ENCODE measurements at regions not wholly inside any gene's neighbourhood (a gene's known extent, or its start where the extent isn't known, plus 50 kb on each side); places are given as distances from the start of the nearest gene placed in this dataset.
"Not testable (repeated sequence)": the region's sequence is repeated elsewhere in the genome, so short reads cannot be mapped to it uniquely, and the experiment has no call there.

DNA sequence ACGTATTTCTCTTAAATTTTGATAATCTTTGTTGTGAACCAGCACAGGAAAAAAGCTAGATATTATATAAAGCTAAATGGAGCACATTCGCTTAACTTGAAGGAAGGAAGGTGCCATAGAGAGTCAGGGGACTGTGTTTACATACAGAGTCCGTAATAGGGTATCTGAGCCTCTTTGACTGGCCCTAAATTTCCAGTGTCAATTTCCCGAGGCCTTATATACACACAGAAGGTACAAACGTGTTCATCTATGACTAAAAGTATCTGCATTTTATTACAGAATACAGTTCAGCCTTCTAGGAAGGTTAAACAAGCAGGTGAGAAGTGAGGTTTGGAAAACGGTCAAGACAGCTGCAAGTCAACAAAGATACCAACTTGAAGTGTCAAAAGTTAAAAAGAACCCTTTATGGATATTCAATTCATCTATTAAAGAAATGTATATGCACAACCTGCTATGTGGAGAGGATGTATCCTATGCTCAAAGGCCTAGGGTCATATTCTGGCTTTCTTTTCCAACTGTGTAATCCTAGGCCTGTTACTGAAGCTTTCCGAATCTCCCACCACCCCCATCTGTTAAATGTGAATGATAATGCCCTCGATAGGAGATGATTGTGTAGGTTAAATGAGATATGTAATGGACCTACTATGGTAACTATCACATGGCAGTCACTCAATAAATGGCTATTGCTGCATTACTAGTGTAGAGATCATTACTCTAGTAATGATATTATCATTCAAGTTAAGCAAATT lies 263.7 kb upstream of the MAF start:
- no peak for DNase-seq (ENCODE audit: low read depth in 2 of 2)

GRCh38 chr16:79863128-79864031 lies 262.8 kb upstream of the MAF start:
- no peak for DNase-seq (ENCODE audit: low read depth in 2 of 2)

GRCh38 chr16:79862601-79863000 lies 262.1 kb upstream of the MAF start:
- no peak for DNase-seq (ENCODE audit: low read depth in 2 of 2)

DNA sequence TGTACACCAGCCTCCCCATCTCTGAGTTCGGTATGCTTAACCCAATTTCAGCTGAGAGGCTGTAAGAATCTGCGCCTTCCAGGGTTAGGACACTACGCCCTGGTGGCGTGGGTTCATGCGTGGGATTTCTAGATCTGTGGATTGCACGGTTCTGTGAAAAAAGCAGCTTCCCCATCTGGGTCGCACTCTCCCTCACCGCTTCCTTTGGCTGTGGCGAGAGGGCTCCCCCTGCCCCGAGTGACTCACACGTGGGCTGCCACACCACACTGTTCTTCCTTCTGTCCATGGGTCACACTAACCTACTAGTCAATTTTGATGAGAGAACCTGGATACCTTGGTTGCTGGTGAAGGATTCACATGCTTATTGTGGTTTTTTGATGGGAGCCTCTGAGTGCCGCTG lies 256.0 kb upstream of the MAF start:
- no peak for DNase-seq (ENCODE audit: low read depth in 2 of 2)

- no peak for DNase-seq (ENCODE audit: low read depth in 2 of 2)
Measured at GRCh38 chr16:79850348-79850747, 249.8 kb upstream of the MAF start.

GRCh38 chr16:79849119-79849518 lies 248.6 kb upstream of the MAF start:
- DNase-seq (ENCODE audit: low read depth in 2 of 2), result no peak

- DNase-seq (ENCODE audit: low read depth in 2 of 2), result no peak
Measured at GRCh38 chr16:79848719-79849118, 248.2 kb upstream of the MAF start.

DNA sequence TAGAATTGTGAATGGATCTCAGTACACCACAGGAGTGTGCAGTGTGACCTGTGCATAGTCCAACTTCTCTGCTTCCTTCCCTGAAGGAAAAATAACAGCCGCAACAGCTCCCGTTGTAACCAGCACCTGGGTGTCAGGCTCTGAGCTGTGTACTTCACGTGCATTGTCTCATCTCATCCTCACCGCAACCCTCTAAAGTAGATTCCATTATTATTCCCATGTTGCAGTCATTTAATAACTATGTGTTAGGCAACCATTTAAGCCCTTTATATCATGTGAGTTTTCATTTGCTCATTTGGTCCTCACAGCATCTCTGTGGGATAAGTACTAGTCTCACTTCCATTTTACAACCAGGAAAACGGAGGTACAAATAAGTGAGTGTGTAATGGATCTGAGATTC lies 247.0 kb upstream of the MAF start:
- DNase-seq (ENCODE audit: low read depth in 2 of 2), result no peak

- no peak for DNase-seq (ENCODE audit: low read depth in 2 of 2)
Measured at GRCh38 chr16:79847101-79847500, 246.6 kb upstream of the MAF start.

DNA sequence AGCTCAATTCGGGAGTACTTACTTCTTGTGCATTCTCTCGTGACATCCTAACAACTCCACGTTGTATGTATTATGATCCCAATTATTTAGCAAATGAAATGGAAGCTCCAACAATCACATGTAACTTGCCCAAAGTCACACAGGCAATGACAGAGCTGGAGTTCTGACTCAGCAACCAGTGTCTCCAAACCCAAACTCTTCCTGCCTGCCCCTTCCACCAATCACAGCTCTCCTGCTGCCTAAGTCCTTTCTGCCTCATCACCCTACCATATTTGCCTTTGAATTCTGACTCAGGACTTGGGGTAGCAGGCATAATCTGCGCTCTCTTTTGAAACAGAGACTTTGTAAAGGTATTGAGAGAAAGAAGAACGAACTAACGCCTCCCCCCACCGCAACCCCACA lies 245.2 kb upstream of the MAF start:
- no peak for DNase-seq (ENCODE audit: low read depth in 2 of 2)

GRCh38 chr16:79845033-79845733 lies 244.6 kb upstream of the MAF start:
- no peak for DNase-seq (ENCODE audit: low read depth in 2 of 2)

DNA sequence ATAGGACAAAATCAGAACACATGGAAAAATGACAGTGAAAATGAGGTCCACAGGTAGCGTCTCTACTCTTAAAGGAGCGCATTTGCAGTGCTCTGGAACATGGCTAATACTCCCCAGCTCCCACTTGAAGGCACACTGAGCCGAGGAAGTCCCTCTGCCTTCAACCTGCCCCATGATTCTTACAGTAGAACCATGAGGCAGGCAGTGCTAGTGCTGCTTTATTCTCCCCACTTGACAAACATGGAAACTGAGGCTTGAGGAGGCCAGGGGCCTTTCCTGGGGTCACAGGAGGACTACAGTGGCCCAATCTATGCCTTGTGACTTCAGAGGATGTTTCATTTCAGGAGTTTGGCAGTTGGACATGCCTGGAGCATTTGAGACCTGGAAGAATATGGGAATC lies 244.1 kb upstream of the MAF start:
- no peak for DNase-seq (ENCODE audit: low read depth in 2 of 2)

DNA sequence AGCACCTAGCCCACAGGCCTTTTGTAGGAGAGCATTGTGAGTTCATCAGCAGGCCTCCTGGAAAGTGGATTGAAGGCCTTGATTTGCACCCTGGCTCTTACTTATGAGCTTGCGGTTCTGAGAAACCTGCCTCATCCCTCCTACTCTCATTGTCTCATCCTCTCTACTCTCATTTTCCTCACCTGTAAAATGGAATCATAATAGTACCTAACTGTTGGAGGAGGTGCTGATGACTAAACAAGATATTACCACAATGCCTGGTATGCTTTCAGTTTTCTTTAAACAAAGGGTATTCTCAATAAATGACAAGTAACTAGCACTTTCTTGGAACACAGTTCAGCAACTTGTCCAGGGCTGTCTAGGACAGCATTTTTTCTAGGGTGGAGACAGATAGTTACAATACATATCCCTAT lies 243.1 kb upstream of the MAF start:
- peak in 1 of 2 donors; percentile 18 for DNase-seq (ENCODE audit: low read depth in 2 of 2)

DNA sequence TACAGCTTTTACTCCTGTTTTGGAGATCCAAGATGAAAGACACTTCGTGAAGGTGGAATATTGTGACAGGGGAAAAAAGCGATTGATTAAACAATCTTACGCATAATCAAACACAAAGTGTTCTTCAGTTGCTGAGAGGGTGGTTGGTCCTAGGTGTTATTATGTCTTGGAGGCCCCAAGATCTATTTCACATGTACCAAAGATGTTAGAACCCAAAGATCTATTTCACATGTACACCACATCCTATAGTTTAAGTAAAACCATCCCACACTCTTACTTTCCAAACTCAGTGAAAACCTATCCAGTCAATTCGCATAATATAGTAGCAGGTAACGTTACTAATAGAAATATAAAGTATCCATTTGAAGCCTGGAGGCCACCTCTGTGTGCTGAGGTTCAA lies 242.6 kb upstream of the MAF start:
- DNase-seq (ENCODE audit: low read depth in 2 of 2), result no peak

- no peak for DNase-seq (ENCODE audit: low read depth in 2 of 2)
Measured at GRCh38 chr16:79842197-79842596, 241.7 kb upstream of the MAF start.

DNA sequence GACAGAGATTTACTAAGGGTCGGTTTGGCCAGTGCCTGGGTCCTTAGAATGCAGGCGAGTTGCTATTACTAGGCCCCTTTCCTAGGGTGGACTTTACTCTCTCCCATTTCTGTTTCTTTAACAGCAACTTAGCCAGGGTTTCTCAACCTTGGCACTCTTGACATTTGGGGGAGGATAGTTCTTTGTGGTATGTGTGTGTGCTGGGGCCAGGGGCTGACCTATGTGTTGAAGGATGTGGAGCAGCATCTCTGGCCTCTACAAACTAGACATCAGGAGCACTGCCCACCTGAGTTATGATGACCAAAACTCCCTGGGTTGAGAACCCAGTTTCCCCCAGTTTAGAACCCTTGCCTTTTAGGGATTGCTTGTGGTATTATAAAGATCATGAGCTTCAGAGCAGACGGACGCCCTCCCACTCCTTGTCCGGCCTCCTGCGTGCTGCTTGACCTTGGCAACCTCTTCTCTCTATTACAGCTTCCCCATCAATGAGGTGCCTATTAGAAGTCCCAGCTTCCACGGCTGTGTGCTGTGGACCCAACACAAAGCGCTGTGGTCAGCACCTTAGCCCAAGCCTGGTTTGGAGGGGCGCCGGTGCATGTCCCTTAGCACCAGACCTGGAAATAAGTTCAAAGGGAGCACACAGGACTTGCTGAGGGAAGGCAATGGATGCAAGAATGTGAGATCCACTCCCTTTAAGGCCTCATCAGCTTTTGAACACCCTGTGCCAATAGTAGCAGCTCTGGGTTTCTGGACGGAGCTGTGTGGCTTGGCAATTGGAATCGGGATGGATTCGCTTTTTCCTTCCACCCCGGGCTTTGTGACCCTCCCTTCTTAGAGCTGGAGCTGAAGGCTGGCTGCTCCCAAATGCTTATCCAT lies 239.2 kb upstream of the MAF start:
- no peak for DNase-seq (ENCODE audit: low read depth in 2 of 2)

DNA sequence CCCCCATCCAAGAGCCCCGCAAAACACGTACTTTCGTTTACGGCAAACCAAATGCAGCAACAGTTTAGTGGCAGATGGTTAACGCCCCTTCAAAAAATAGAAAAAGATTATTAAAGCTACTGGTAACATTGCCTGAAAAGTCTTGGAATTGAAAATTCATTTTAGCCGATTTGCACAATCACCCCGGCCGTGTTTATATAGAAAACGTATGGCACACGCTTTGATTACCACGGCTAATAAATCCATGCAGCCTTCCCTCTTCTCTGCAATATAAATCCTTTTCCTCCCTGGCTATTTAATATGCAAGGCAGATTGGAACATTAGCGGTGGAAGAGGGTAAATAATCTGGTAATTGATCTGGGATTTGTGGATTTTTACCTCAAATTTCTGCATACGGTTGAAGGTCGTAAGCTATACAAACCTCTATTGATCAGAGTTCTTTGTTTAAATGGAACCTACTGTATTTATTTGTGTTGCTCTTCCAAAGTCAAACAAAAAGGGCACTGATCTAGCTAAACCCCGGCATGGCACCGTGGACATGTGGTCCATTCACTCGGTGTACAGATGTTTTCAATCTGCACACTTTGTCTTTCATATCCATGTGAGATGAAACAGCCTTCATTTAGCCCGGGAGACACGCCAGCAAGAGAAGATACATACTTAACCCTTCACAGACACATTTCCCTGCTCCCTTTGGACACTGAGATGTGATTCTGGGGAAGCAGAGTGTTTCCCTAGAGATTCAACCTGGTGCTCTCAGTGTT lies 238.1 kb upstream of the MAF start:
- no peak for DNase-seq (ENCODE audit: low read depth in 2 of 2)

DNA sequence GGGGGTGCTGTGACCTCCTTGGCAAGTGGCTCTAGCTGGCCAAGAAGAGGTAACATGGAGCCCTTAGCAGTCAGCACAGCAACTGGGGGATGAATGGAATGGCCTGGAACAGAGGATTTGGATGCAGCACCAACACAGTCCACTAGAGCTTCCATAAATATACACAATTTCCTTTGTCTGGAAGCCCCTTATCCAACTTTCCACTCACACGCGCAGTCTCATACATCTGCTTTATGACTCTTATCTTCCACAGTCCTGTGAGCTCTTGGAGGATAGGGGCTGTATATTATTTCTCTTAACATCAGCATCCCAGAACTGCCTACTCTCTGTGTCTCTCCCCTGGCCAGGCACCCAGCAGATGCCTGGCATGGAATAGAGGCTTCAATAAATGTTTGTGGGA lies 235.6 kb upstream of the MAF start:
- DNase-seq (ENCODE audit: low read depth in 2 of 2), result no peak

DNA sequence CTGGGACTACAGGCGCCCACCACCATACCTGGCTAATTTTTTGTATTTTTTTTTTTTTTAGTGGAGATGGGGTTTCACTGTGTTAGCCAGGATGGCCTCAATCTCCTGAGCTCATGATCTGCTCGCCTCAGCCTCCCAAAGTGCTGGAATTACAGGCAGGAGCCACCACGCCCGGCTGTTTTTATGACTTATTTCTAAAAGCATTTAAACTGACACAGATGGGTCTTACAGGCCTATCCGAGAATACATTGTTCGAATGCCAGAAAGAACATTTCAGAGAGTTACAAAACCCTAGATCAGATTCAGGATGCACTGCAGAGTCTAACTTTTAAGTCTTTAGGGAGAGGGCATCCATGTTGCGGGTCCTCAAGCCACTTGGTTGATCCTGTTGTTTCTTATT lies 234.7 kb upstream of the MAF start:
- no peak for DNase-seq (ENCODE audit: low read depth in 2 of 2)

DNA sequence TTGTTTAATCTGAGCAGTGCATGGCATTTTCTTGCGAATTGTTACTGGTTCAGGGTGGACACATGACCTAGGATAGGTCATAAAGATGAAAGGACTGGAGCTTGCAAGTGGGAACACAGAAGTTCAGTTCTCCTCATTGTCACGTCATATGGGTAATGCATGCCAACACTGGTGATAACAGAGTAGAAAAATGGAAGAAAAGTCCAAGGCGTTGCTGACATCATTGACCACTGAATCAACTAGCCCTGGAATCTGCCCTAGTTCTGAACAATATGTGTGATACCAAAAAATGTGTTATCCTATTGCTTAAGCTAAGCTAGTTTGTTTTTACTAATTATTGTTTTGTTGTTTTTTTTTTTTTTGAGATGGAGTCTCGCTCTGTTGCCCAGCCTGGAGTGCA lies 234.2 kb upstream of the MAF start:
- DNase-seq (ENCODE audit: low read depth in 2 of 2), result no peak

DNA sequence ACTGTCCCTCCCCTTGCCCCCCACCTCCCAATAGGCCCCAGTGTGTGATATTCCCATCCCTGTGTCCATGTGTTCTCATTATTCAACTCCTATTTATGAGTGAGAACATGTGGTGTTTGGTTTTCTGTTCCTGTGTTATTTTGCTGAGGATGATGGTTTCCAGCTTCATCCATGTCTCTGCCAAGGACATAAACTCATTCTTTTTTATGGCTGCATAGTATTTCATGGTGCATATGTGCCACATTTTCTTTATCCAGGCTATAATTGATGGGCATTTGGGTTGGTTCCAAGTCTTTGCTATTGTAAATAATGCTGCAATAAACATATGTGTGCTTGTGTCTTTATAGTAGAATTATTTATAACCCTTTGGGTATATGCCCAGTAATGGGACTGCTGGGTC lies 233.5 kb upstream of the MAF start:
- DNase-seq (ENCODE audit: low read depth in 2 of 2), result not testable (repeated sequence)
